ENCODE measurements at regions not wholly inside any gene's neighbourhood (a gene's known extent, or its start where the extent isn't known, plus 50 kb on each side); places are given as distances from the start of the nearest gene placed in this dataset.

DNA sequence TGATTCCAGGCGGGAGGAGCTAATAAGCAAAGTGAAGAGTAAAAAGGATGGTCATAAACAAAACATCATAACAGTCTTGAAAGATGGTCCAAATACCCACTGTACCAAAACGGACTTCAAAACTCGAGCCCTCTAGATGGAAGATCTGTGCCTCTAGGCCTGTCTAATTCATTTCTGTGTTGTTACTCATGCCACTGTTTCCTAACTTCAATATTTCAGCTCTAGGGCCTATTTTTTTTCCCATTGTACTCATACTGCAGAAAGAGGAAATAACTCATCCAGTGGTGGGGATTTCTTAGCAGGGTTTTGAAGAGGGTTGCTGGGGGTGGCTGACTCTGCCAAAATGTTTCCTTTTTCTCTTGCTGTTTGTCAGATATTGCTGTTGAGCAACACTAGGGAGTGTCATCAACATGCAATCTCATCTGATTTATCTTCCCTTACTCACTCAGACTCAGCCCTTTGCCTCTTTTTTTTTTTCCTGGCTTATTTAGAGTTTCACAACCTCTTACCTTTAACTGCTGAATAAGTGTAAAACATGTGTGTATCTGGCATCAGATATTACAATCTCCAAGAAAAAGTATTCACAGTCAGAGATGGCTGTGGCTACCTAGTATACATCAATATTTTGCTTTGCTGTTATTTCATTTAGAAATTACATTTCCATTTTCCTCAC, 189.6 kb downstream of the DUSP6 start:
- no peak overlapping the region for H2AK5ac ChIP-seq (ENCODE audit: low read length, severe bottlenecking)
- H3K4me3 ChIP-seq (ENCODE audit: insufficient read depth in 1 of 2, low read depth in 1 of 2, low read length in 2 of 2): no peak overlapping the region
- no peak overlapping the region for H3K4me2 ChIP-seq (ENCODE audit: low read length, poor library complexity, severe bottlenecking)
- H3K23ac ChIP-seq (ENCODE audit: low read length in 2 of 2): no peak overlapping the region
- no peak overlapping the region for H2BK12ac ChIP-seq (ENCODE audit: low read length in 2 of 2)
- no peaks in the 10 kb centered on the region for H3K27me3 ChIP-seq (ENCODE audit: control insufficient read depth in 1 of 2, insufficient read depth in 1 of 2, low read length in 2 of 2)
- peak overlapping the region in 1 of 2 experiments; percentile 28 for H3K18ac ChIP-seq (ENCODE audit: low read depth in 1 of 2, low read length in 2 of 2)
- H2BK120ac ChIP-seq (ENCODE audit: low read depth, low read length): no peak overlapping the region
- no peak overlapping the region for H4K91ac ChIP-seq (ENCODE audit: low read length)
- WGBS: 0% methylated on average over 2 of the region's 3 CpGs
- H3K9me3 ChIP-seq (ENCODE audit: control insufficient read depth, low read length): no peaks in the 10 kb centered on the region
- H3K4ac ChIP-seq (ENCODE audit: low read depth in 1 of 2, low read length in 2 of 2): no peak overlapping the region
- no peaks in the 10 kb centered on the region for H3K79me1 ChIP-seq (replicated peaks; ENCODE audit: low read length, poor library complexity, severe bottlenecking)
- no peak overlapping the region for H2AFZ ChIP-seq (ENCODE audit: low read depth, low read length)
- H2BK5ac ChIP-seq (ENCODE audit: low read depth, low read length, poor library complexity, severe bottlenecking): no peak overlapping the region
- no peaks in the 10 kb centered on the region for H3K4me1 ChIP-seq (ENCODE audit: control insufficient read depth, insufficient read depth, low read depth, low read length)
- no peak overlapping the region for H3K14ac ChIP-seq (ENCODE audit: low read length in 2 of 2)
- peak overlapping the region; percentile 43 for H3K27ac ChIP-seq (ENCODE audit: low read length, poor library complexity, severe bottlenecking)
- H2BK15ac ChIP-seq (ENCODE audit: low read depth, poor library complexity, severe bottlenecking): no peak overlapping the region
- H3K36me3 ChIP-seq (ENCODE audit: control insufficient read depth in 1 of 2, insufficient read depth in 2 of 2, low read depth in 1 of 2, low read length in 2 of 2): no peaks in the 10 kb centered on the region
- no peak overlapping the region for H4K8ac ChIP-seq (ENCODE audit: low read length)
- peak; percentile 97 for DNase-seq
- H3K9ac ChIP-seq (ENCODE audit: low read length): peak overlapping the region; percentile 87

DNA sequence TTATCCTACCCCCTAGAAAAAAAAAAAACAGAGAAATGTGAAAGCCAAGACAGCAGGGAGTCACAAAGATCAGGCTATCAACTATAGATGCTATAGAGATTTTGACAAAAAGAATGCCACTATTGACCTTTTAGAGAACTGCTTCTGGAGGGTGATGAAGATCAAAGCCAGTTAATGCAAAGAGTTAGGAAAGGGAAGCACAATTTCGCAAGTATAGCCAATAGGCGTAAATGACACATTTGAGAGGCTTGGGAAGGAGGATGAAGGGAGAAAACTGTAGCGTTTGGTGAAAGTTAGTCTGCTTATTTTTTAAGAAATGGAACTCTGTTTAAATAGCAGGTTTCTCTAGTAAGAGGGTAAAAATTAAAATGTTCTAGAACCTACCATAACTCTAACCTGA, 190.7 kb downstream of the DUSP6 start:
- Histone ChIP-seq H3K27ac (ENCODE audit: low read length, poor library complexity, severe bottlenecking) (no peak overlapping the region), H2AFZ (ENCODE audit: low read depth, low read length) (no peak overlapping the region), H2BK15ac (ENCODE audit: low read depth, poor library complexity, severe bottlenecking) (no peak overlapping the region), H3K9ac (ENCODE audit: low read length) (peak overlapping the region; percentile 87), H3K23ac (ENCODE audit: low read length in 2 of 2) (no peak overlapping the region), H2BK12ac (ENCODE audit: low read length in 2 of 2) (no peak overlapping the region), H3K4ac (ENCODE audit: low read depth in 1 of 2, low read length in 2 of 2) (no peak overlapping the region), H2AK5ac (ENCODE audit: low read length, severe bottlenecking) (no peak overlapping the region), H3K9me3 (ENCODE audit: control insufficient read depth, low read length) (no peaks in the 10 kb centered on the region), H3K79me1 (replicated peaks; ENCODE audit: low read length, poor library complexity, severe bottlenecking) (no peaks in the 10 kb centered on the region), H3K4me2 (ENCODE audit: low read length, poor library complexity, severe bottlenecking) (no peak overlapping the region), H4K8ac (ENCODE audit: low read length) (no peak overlapping the region), H2BK5ac (ENCODE audit: low read depth, low read length, poor library complexity, severe bottlenecking) (no peak overlapping the region), H3K4me1 (ENCODE audit: control insufficient read depth, insufficient read depth, low read depth, low read length) (no peaks in the 10 kb centered on the region), H3K27me3 (ENCODE audit: control insufficient read depth in 1 of 2, insufficient read depth in 1 of 2, low read length in 2 of 2) (no peaks in the 10 kb centered on the region), H3K4me3 (ENCODE audit: insufficient read depth in 1 of 2, low read depth in 1 of 2, low read length in 2 of 2) (no peak overlapping the region), H3K36me3 (ENCODE audit: control insufficient read depth in 1 of 2, insufficient read depth in 2 of 2, low read depth in 1 of 2, low read length in 2 of 2) (no peaks in the 10 kb centered on the region), H2BK120ac (ENCODE audit: low read depth, low read length) (no peak overlapping the region), H3K18ac (ENCODE audit: low read depth in 1 of 2, low read length in 2 of 2) (no peak overlapping the region), H3K14ac (ENCODE audit: low read length in 2 of 2) (no peak overlapping the region), H4K91ac (ENCODE audit: low read length) (no peak overlapping the region)
- no peak for DNase-seq
- WGBS: 93% methylated on average over 3 of the region's 3 CpGs

DNA sequence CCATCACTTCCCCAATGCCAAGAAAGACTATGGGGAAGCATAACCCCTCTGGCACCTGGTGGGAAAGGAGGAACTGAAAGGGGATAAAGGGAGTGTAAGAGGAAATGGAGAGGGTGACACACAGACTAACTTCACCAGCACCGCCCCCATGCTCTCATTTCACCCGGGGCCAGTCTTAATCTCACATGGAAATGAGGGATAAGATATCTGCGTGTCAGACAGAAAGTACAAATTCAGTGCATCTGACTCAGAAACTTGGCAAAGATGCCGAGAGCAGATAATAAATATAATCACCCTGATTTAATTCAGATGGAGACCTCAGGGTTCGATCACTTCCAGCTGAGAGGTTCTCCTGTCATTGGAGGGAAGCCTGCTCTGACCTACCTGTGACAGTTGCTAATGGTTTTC, 191.6 kb downstream of the DUSP6 start:
- Histone ChIP-seq H3K79me1 (replicated peaks; ENCODE audit: low read length, poor library complexity, severe bottlenecking) (no peaks in the 10 kb centered on the region), H2BK12ac (ENCODE audit: low read length in 2 of 2) (no peak overlapping the region), H3K23ac (ENCODE audit: low read length in 2 of 2) (no peak overlapping the region), H3K4ac (ENCODE audit: low read depth in 1 of 2, low read length in 2 of 2) (no peak overlapping the region), H4K91ac (ENCODE audit: low read length) (no peak overlapping the region), H3K4me3 (ENCODE audit: insufficient read depth in 1 of 2, low read depth in 1 of 2, low read length in 2 of 2) (peak overlapping the region in 1 of 2 experiments; percentile 9), H2BK120ac (ENCODE audit: low read depth, low read length) (no peak overlapping the region), H3K27ac (ENCODE audit: low read length, poor library complexity, severe bottlenecking) (no peak overlapping the region), H2AFZ (ENCODE audit: low read depth, low read length) (no peak overlapping the region), H3K9me3 (ENCODE audit: control insufficient read depth, low read length) (no peaks in the 10 kb centered on the region), H2BK5ac (ENCODE audit: low read depth, low read length, poor library complexity, severe bottlenecking) (no peak overlapping the region), H2AK5ac (ENCODE audit: low read length, severe bottlenecking) (no peak overlapping the region), H3K9ac (ENCODE audit: low read length) (peak overlapping the region; percentile 87), H4K8ac (ENCODE audit: low read length) (no peak overlapping the region), H3K36me3 (ENCODE audit: control insufficient read depth in 1 of 2, insufficient read depth in 2 of 2, low read depth in 1 of 2, low read length in 2 of 2) (no peaks in the 10 kb centered on the region), H3K27me3 (ENCODE audit: control insufficient read depth in 1 of 2, insufficient read depth in 1 of 2, low read length in 2 of 2) (no peaks in the 10 kb centered on the region), H3K18ac (ENCODE audit: low read depth in 1 of 2, low read length in 2 of 2) (no peak overlapping the region), H3K4me1 (ENCODE audit: control insufficient read depth, insufficient read depth, low read depth, low read length) (no peaks in the 10 kb centered on the region), H3K4me2 (ENCODE audit: low read length, poor library complexity, severe bottlenecking) (no peak overlapping the region), H3K14ac (ENCODE audit: low read length in 2 of 2) (no peak overlapping the region), H2BK15ac (ENCODE audit: low read depth, poor library complexity, severe bottlenecking) (no peak overlapping the region)
- DNase-seq: peak; percentile 76
- 54% methylated on average over 5 of the region's 5 CpGs for WGBS

DNA sequence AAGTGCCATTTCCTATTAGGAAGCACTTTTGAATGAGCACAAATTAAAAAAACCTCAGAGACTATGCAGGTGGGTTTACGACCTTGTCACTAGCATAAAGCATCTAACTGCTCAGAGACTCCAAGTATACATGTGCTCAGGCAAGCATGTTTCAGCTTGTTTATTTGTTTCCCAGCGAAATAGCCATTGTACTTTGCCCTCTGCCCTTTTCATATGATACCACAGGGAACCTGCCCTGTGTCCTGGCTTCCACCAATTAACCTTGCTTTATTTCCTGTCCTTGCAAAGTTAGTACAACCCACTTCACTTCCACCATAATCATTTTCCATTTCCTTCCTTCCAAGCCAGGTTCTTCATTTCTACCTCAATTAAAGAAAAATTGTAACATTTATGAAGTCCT, 194.9 kb downstream of the DUSP6 start:
- no peak overlapping the region for H2AFZ ChIP-seq (ENCODE audit: low read depth, low read length)
- H2BK120ac ChIP-seq (ENCODE audit: low read depth, low read length): no peak overlapping the region
- no peaks in the 10 kb centered on the region for H3K36me3 ChIP-seq (ENCODE audit: control insufficient read depth in 1 of 2, insufficient read depth in 2 of 2, low read depth in 1 of 2, low read length in 2 of 2)
- H3K9ac ChIP-seq (ENCODE audit: low read length): peak overlapping the region; percentile 20
- no peak overlapping the region for H2BK5ac ChIP-seq (ENCODE audit: low read depth, low read length, poor library complexity, severe bottlenecking)
- no peak for DNase-seq
- H2AK5ac ChIP-seq (ENCODE audit: low read length, severe bottlenecking): no peak overlapping the region
- no peak overlapping the region for H4K8ac ChIP-seq (ENCODE audit: low read length)
- H3K79me1 ChIP-seq (replicated peaks; ENCODE audit: low read length, poor library complexity, severe bottlenecking): no peaks in the 10 kb centered on the region
- H3K23ac ChIP-seq (ENCODE audit: low read length in 2 of 2): no peak overlapping the region
- no peak overlapping the region for H3K27ac ChIP-seq (ENCODE audit: low read length, poor library complexity, severe bottlenecking)
- H3K18ac ChIP-seq (ENCODE audit: low read depth in 1 of 2, low read length in 2 of 2): no peak overlapping the region
- H2BK12ac ChIP-seq (ENCODE audit: low read length in 2 of 2): peak overlapping the region in 1 of 2 experiments; percentile 54
- H3K27me3 ChIP-seq (ENCODE audit: control insufficient read depth in 1 of 2, insufficient read depth in 1 of 2, low read length in 2 of 2): no peaks in the 10 kb centered on the region
- H3K14ac ChIP-seq (ENCODE audit: low read length in 2 of 2): no peak overlapping the region
- WGBS: 47% methylated on average over 2 of the region's 2 CpGs
- no peaks in the 10 kb centered on the region for H3K4me1 ChIP-seq (ENCODE audit: control insufficient read depth, insufficient read depth, low read depth, low read length)
- H3K4ac ChIP-seq (ENCODE audit: low read depth in 1 of 2, low read length in 2 of 2): no peak overlapping the region
- no peak overlapping the region for H4K91ac ChIP-seq (ENCODE audit: low read length)
- H2BK15ac ChIP-seq (ENCODE audit: low read depth, poor library complexity, severe bottlenecking): no peak overlapping the region
- no peak overlapping the region for H3K4me2 ChIP-seq (ENCODE audit: low read length, poor library complexity, severe bottlenecking)
- H3K9me3 ChIP-seq (ENCODE audit: control insufficient read depth, low read length): no peaks in the 10 kb centered on the region
- no peak overlapping the region for H3K4me3 ChIP-seq (ENCODE audit: insufficient read depth in 1 of 2, low read depth in 1 of 2, low read length in 2 of 2)
